ENCODE measurements at regions not wholly inside any gene's neighbourhood (a gene's known extent, or its start where the extent isn't known, plus 50 kb on each side); places are given as distances from the start of the nearest gene placed in this dataset.

DNA sequence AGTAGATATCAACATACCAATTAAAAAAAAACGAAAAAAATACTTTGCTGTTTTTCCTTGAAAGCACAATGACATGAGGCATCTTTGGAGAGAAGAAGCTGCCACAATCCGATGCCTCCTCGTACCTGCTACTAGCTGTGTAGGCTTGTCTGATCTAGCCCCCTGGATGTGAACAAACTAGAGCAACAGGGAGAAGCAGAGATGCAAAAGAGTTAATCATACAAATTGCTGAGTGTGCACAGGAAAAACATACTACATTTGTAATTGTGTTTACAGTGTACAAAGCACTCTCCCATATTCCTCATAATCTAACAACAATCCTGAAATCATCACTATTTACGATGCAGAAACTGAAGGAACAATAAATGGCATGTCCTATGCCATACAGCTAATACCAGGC, 227.0 kb upstream of the CTNNB1 start:
- Histone ChIP-seq H2BK20ac (ENCODE audit: low read length) (no peak overlapping the region), H3K79me1 (ENCODE audit: low read depth, low read length) (no peaks in the 10 kb centered on the region; the same call in 1 of the 2 replicates), H4K5ac (ENCODE audit: insufficient read length, low read depth, low read length) (no peak overlapping the region), H2BK120ac (replicated peaks; ENCODE audit: low read depth, low read length) (no peak overlapping the region), H3K23ac (ENCODE audit: insufficient read length) (no peak overlapping the region), H3K79me2 (ENCODE audit: control insufficient read depth in 1 of 2, insufficient read depth in 2 of 2, low read length in 2 of 2) (no peaks in the 10 kb centered on the region), H2BK15ac (ENCODE audit: low read length) (no peak overlapping the region), H3K36me3 (ENCODE audit: control insufficient read depth in 2 of 4, insufficient read depth in 4 of 4, low read length in 3 of 4) (no peaks in the 10 kb centered on the region), H3K56ac (replicated peaks; ENCODE audit: insufficient read length, low read depth, low read length) (no peak overlapping the region), H4K91ac (replicated peaks; ENCODE audit: insufficient read length, low read length) (no peak overlapping the region), H2AK5ac (ENCODE audit: low read depth, low read length) (no peak overlapping the region), H3K18ac (ENCODE audit: extremely low read depth, low read length) (no peak overlapping the region), H2BK5ac (ENCODE audit: low read depth, low read length) (no peak overlapping the region), H4K20me1 (replicated peaks in 1 of 2; ENCODE audit: control insufficient read depth in 1 of 2, insufficient read depth in 2 of 2, low read length in 2 of 2) (no peaks in the 10 kb centered on the region), H4K8ac (ENCODE audit: extremely low read depth, insufficient read depth, low read length) (no peak overlapping the region), H3K4ac (replicated peaks; ENCODE audit: insufficient read length, low read depth, low read length) (no peak overlapping the region), H3K4me3 (ENCODE audit: extremely low read depth in 1 of 4, insufficient read depth in 2 of 4, low read depth in 3 of 4, low read length in 4 of 4) (no peak overlapping the region), H3K14ac (ENCODE audit: insufficient read length) (no peak overlapping the region), H3K27ac (ENCODE audit: low read depth, low read length) (no peak overlapping the region), H3K4me2 (ENCODE audit: insufficient read depth in 1 of 2, low read depth in 2 of 2, low read length in 2 of 2) (no peak overlapping the region), H3K9ac (replicated peaks in 1 of 4; ENCODE audit: extremely low read depth in 1 of 4, low read depth in 3 of 4, low read length in 3 of 4) (no peak overlapping the region), H3K9me3 (ENCODE audit: insufficient read depth in 2 of 2, low read depth in 1 of 2, low read length in 1 of 2) (no peaks in the 10 kb centered on the region), H2BK12ac (ENCODE audit: low read depth, low read length) (no peak overlapping the region), H3K23me2 (ENCODE audit: low read depth, low read length) (no peaks in the 10 kb centered on the region; the same call in 1 of the 2 replicates), H2AFZ (ENCODE audit: low read length) (no peak overlapping the region), H3K4me1 (replicated peaks in 1 of 4; ENCODE audit: control insufficient read depth in 3 of 4, insufficient read depth in 4 of 4, low read length in 3 of 4) (no peaks in the 10 kb centered on the region), H3K27me3 (replicated peaks in 1 of 4; ENCODE audit: control insufficient read depth in 3 of 4, extremely low read depth in 1 of 4, insufficient read depth in 3 of 4, low read length in 3 of 4) (no peaks in the 10 kb centered on the region)
- POLR2A ChIA-PET (ENCODE audit: partially characterized antibody): interaction anchor here (0.7 kb wide), 1 partner anchor 622 kb away, joined by 3 read pairs; no protein-coding TSS in a partner anchor
- CTCF ChIA-PET (ENCODE audit: partially characterized antibody): interaction anchor here (0.6 kb wide), 1 partner anchor 1342 kb away, joined by 3 read pairs; no protein-coding TSS in a partner anchor
- FAIRE-seq (no peak), DNase-seq (ENCODE audit: low read depth in 1 of 2, low spot score in 2 of 2) (no peak)
- 81% methylated on average over 4 of the region's 4 CpGs; no CpG with 5 or more reads in 1 of the 2 experiments for WGBS, 2 experiments (ENCODE audit: extremely low coverage in 1 of 2, insufficient coverage in 1 of 2, insufficient read length in 1 of 2, insufficient replicate concordance in 2 of 2, low coverage in 1 of 2, low lambda C conversion rate in 2 of 2, missing lambda C conversion rate in 1 of 2)
- TF ChIP-seq FOSL1 (IDR thresholded peaks at IDR 0.05; ENCODE audit: insufficient read depth, low read depth, low read length) (no peak), ATF3 (IDR thresholded peaks at IDR 0.05; ENCODE audit: insufficient read depth, low read depth, low read length) (no peak), RNF2 (IDR thresholded peaks at IDR 0.05; ENCODE audit: borderline replicate concordance, low read depth, low read length, missing control alignments, poor library complexity, severe bottlenecking) (no peak), SIX5 (IDR thresholded peaks at IDR 0.05; ENCODE audit: low read depth, low read length) (no peak), HDAC2 (IDR thresholded peaks at IDR 0.05; ENCODE audit: borderline replicate concordance in 1 of 2, low read depth in 2 of 2, low read length in 2 of 2) (no peak), CHD1 (IDR thresholded peaks at IDR 0.05; ENCODE audit: low read depth, low read length) (no peak), POU5F1 (IDR thresholded peaks at IDR 0.05; ENCODE audit: low read depth, low read length) (no peak), EP300 (IDR thresholded peaks at IDR 0.05; ENCODE audit: borderline replicate concordance in 1 of 2, low read depth in 2 of 2, low read length in 2 of 2) (no peak), TCF12 (IDR thresholded peaks at IDR 0.05; ENCODE audit: low read depth, low read length) (no peak)
- TF ChIP-seq, protein P1, sequence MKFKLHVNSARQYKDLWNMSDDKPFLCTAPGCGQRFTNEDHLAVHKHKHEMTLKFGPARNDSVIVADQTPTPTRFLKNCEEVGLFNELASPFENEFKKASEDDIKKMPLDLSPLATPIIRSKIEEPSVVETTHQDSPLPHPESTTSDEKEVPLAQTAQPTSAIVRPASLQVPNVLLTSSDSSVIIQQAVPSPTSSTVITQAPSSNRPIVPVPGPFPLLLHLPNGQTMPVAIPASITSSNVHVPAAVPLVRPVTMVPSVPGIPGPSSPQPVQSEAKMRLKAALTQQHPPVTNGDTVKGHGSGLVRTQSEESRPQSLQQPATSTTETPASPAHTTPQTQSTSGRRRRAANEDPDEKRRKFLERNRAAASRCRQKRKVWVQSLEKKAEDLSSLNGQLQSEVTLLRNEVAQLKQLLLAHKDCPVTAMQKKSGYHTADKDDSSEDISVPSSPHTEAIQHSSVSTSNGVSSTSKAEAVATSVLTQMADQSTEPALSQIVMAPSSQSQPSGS (IDR thresholded peaks at IDR 0.05; ENCODE audit: low read length): no peak
